GM13976 (cell line): ENCODE measurements at regions not wholly inside any gene's neighbourhood (a gene's known extent, or its start where the extent isn't known, plus 50 kb on each side); places are given as distances from the start of the nearest gene placed in this dataset.

Source experiments
- DNase-seq: peaks from one replicate; pipeline ENCODE4 v3.0.0; 2012; ENCODE audit warnings: low spot score
- CTCF ChIP-seq: IDR thresholded peaks from 2 replicates; pipeline ENCODE4 v1.5.1; 2012; ENCODE audit warnings: borderline replicate concordance, mild to moderate bottlenecking; ENCODE audit not compliant: insufficient read depth; ENCODE audit errors: extremely low read depth, missing control alignments, control extremely low read depth
- in situ Hi-C: fragments of 300-500 bp; cut with MboI; formaldehyde crosslinking; loops from one replicate; pipeline ENCODE4 v1.12.0; 2022; ENCODE audit warnings: low sequenced_read_pairs, mixed read lengths, inconsistent platforms; ENCODE audit not compliant: unreplicated experiment

- in situ Hi-C loops: no loop called here
- DNase-seq: no peak
- no peak for TF ChIP-seq CTCF
Measured at GRCh38 chr6:19697744-19698290, 139.4 kb upstream of the ID4 start.

GRCh38 chr6:19699932-19700331 is 137.2 kb upstream of the ID4 start:
- no peak for TF ChIP-seq CTCF
- in situ Hi-C loops: no loop called here
- DNase-seq: no peak

GRCh38 chr6:19705606-19706005 is 131.6 kb upstream of the ID4 start:
- DNase-seq: no peak
- in situ Hi-C loops: no loop called here
- TF ChIP-seq CTCF: no peak

DNA sequence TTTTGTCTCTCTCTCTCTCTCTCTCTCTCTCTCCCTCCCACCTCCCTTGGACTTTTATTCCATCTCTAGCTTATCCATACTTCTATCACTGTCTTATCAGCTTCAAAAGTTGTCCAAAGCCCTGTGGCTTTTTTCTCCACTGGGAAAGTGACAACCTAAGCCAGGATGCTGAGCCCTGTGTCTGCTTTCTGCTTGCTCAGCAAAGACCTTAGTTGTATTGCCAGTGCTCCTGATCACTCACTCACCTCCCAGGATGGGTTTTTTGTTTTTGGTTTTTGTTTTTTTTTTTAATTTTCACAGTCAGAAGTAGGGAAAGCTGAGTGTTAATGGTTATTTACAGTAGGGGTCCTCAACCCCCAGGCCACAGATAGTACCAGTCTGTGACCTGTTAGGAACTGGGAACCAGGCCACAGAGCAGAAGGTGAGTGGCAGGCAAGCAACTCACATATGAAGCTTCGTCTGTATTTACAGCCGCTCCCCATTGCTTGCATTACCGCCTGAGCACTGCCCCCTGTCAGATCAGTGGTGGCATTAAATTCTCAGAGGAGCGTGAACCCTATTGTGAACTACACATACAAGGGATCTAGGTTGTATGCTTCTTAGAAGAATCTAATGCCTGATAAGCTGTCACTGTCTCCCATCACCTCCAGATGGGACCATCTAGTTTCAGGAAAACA is 125.0 kb upstream of the ID4 start:
- no peak for TF ChIP-seq CTCF
- in situ Hi-C loops: no loop called here
- no peak for DNase-seq

DNA sequence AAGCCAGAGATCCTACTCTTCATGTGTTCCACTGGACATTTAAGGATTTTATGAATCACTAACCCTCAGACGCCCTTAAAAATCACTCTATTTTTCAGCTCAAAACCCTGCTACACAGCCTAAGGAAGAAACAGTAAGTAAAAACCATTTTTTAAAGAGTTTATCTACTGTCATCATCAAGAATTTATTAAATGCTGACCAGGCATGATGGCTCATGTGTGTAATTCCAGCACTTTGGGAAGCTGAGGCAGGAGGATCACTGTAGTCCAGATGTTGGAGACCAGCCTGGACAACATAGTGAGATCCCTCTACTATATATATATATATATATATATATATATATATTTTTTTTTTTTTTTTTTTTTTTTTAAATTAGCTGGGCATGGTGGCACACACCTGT is 124.2 kb upstream of the ID4 start:
- DNase-seq: no peak
- in situ Hi-C loops: no loop called here
- no peak for TF ChIP-seq CTCF

DNA sequence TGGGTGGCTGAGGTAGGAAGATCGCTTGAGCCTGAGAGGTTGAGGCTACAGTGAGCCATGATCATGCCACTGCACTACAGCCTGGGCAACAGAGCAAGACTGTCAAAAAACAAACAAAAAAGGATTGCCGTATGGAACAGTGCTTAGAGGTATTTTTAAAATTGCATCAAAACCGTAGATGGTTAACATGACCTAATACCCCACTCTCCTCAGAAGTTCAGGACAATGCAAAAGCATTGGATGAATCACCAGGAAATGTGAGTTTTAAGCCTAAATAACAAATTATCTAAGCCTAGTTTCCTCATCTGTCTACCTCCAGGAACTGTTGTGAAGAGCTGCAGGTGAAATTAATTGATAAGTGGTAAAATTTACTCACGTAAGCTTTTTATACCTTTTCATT is 123.8 kb upstream of the ID4 start:
- in situ Hi-C loops: no loop called here
- DNase-seq: no peak
- no peak for TF ChIP-seq CTCF
